ENCODE measurements at regions not wholly inside any gene's neighbourhood (a gene's known extent, or its start where the extent isn't known, plus 50 kb on each side); places are given as distances from the start of the nearest gene placed in this dataset.
"Not testable (repeated sequence)": the region's sequence is repeated elsewhere in the genome, so short reads cannot be mapped to it uniquely, and the experiment has no call there.

GRCh38 chr2:88932686-88933085 lies 241.2 kb downstream of the RPIA start:
- DNase-seq, result no peak

DNA sequence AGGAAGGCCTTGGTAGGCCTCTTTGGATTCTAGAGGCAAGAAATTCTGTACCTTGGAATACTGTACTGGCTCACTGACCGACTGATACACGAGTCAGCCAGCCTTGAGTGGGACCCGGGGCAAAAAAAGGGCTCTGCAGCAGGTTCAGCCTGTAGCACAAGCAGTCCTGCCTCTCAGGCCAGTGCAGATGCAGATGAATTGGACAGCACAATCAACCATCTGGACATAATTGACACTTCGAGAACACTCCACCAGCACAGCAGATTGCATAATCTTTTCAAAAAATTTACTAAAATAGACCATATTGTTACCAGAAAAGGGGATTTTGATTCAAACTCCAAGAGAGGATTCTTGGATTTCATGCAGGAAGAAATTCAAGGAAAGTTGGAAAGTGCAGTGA lies 241.6 kb downstream of the RPIA start:
- DNase-seq, result no peak

DNA sequence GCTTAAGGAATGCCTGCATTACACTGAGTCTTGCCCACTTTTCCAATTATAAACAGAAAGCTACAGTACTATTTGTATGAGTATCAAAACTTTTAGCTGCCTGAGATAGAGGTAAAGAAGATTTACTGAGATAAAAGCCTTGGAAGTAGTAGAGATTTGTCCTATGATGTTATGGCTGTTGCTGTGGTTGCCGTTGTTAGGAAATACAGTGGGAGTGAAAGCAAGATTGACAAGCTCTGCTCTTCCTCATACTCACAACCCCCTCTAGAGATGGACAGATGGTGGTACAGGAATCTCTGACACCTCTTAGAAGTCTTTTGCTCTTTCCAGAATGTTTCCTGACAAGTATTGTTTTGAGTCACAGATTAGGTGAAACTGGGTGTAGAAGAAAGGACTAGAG lies 242.5 kb downstream of the RPIA start:
- DNase-seq, result peak; percentile 23 to 31

GRCh38 chr2:88941178-88941577 lies 249.7 kb downstream of the RPIA start:
- DNase-seq, result peak; percentile 21 to 32

- no peak for DNase-seq
Measured at GRCh38 chr2:88942798-88943197, 251.3 kb downstream of the RPIA start.

- no peak for DNase-seq
Measured at GRCh38 chr2:88949336-88949735, 257.9 kb downstream of the RPIA start.

GRCh38 chr2:88950010-88950409 lies 258.5 kb downstream of the RPIA start:
- DNase-seq, result peak; percentile 3 to 4

GRCh38 chr2:88955607-88956006 lies 264.1 kb downstream of the RPIA start:
- no peak for DNase-seq

- no peak for DNase-seq
Measured at GRCh38 chr2:88959480-88960204, 268.2 kb downstream of the RPIA start.

DNA sequence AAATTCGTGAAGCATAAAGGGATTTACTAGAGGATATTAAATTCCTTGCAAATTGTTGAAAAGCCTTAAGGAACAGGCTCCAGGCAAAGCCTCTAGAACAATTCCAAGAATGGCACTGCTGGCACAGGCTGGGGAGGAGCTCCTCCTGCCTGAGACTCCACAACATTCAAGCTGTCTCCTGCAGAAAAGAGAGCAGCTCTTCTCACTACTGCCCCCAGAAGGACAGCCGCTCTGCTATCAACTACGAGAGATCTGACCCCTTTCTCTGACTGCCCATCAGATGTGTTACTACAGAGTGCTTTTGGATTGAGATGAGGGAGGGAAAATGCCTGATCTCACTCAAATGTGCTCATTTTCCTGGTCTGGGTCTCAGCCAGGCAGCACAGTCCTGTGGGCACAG lies 269.9 kb downstream of the RPIA start:
- DNase-seq, result not testable (repeated sequence)

GRCh38 chr2:88967844-88968243 lies 276.4 kb downstream of the RPIA start:
- DNase-seq, result no peak

- DNase-seq, result not testable (repeated sequence)
Measured at GRCh38 chr2:88978011-88978410, 286.5 kb downstream of the RPIA start.

GRCh38 chr2:88978446-88978845 lies 287.0 kb downstream of the RPIA start:
- DNase-seq, result not testable (repeated sequence)

GRCh38 chr2:88984079-88984478 lies 292.6 kb downstream of the RPIA start:
- DNase-seq, result not testable (repeated sequence)

DNA sequence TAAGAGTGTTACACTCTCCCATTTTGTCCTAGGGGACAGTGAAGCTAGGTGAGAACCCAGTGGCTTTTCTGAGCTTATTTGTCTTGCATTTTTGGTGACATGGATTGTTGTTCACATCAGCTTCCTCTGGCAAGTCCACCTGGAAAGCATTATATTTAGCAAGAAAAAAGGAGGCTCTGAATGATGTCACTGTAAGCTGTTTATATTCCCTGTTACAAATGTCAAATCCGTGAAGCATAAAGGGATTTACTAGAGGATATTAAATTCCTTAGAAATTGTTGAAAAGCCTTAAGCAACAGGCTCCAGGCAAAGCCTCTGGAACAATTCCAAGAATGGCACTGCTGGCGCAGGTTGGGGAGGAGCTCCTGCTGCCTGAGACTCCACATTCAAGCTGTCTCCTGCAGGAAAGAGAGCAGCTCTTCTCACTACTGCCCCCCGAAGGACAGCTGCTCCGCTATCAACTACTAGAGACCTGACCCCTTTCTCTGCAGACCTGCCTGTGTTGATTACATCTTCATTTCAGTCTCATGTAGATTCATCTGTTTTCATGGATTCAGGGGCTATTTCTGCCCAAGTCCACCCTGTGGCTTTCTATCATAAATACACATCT lies 295.4 kb downstream of the RPIA start:
- DNase-seq, result not testable (repeated sequence)

GRCh38 chr2:88988617-88989016 lies 297.1 kb downstream of the RPIA start:
- DNase-seq, result not testable (repeated sequence)

DNA sequence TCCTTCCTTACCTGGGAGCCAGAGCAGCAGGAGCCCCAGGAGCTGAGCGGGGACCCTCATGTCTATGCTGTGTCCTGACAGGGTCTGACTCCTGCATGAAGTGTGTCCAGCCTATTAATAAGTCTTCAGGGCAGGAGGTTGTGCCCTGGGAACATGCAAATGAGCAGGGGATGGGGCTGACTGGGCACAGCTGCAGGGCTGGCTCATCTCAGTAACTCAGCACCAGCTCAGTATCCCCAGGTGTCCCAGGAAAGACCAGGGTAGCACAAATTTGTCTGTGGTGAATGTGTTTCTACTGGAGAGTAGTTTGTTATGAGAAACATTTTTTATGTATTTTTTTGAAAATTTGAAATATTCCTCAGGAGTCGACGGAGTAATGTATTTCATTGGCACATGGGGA lies 301.3 kb downstream of the RPIA start:
- not testable (repeated sequence) for DNase-seq

DNA sequence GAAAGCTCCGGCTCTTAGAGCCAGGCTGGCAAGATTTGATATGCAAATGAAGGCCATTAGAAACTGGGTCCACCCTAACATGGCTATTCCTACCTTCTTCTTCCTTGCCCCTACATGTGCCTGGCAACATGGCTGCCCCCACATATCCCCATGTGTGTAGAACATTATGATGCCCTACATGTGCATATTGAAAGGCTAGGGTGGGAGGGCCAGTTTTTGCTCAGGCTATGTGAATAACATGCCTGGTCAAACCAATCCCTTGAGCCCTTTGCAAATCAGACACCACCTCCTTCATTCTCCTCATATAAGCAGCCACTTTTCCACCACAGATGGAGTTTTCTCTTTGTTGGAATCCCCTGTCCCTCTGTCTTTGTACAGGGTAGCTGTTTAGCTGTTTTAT lies 303.4 kb downstream of the RPIA start:
- not testable (repeated sequence) for DNase-seq

DNA sequence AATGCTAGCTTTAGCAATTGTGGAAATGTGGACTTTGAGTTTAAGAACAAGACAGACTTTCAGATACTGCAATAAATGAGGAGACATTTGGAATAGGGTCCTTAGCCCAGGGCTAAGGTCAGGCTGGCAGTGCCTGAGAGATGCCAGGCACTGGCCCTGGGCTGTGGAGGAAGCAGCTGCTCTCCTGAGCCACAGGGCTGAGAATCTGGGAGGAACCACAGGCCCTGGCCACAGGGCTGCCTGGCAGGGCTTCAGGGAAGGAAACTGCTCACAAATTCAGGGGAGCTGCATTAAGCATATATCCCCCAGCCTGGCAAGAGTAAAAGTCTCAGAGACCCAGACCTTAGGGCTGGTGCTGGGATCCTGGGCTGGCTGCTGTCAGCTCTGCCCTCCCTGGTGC lies 305.1 kb downstream of the RPIA start:
- DNase-seq, result not testable (repeated sequence)

- no peak for DNase-seq
Measured at GRCh38 chr2:88999365-88999764, 307.9 kb downstream of the RPIA start.

DNA sequence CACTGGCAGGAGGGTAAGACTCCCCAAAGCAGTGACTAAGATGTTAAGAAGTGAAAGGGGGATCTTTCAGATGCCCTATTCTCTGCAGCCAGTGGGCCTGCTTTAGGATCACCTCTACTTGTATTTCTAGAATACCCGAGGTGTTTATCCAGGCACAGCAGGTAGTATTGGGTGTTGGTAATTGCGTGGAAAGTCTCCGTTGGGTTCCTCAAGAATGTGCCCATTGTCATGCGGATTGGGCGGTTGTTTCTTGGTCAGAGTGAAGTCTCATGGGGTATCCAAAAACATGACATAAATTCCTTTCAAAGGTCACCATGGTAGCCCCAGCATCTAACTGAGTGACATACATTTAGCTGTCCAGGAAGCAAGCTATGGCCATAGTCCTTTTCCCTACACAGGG lies 308.8 kb downstream of the RPIA start:
- DNase-seq, result no peak

DNA sequence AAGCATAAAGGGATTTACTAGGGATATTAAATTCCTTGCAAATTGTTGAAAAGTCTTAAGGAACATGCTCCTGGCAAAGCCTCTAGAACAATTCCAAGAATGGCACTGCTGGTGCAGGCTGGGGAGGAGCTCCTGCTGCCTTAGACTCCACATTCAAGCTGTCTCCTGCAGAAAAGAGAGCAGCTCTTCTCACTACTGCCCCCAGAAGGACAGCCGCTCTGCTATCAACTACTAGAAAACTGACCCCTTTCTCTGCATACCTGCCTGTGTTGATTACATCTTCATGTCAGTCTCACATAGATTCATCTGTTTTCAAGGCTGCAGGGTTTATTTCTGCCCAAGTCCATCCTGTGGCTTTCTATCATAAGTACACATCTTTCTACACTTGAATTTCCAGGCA lies 312.8 kb downstream of the RPIA start:
- DNase-seq, result not testable (repeated sequence)

DNA sequence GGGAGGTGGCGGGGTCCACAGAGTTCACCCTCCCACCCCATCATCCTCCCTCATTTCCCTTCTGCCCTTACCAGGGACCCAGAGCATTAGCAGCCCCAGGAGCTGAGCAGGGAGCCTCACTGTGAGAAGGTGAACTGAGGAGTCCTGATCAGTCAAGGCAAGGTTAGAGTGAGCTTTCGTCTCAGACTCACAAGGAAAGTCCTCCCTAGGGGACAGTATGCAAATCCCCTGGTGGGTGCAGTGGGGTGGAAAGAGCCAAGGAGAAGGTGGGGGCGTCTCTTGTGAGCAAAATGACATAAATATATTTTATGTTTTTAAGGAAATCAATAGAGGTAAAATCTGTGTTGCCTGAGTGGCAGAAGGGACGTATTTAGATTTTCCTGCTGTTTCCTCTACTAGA lies 329.1 kb downstream of the RPIA start:
- not testable (repeated sequence) for DNase-seq

GRCh38 chr2:89026296-89026695 lies 334.8 kb downstream of the RPIA start:
- not testable (repeated sequence) for DNase-seq

DNA sequence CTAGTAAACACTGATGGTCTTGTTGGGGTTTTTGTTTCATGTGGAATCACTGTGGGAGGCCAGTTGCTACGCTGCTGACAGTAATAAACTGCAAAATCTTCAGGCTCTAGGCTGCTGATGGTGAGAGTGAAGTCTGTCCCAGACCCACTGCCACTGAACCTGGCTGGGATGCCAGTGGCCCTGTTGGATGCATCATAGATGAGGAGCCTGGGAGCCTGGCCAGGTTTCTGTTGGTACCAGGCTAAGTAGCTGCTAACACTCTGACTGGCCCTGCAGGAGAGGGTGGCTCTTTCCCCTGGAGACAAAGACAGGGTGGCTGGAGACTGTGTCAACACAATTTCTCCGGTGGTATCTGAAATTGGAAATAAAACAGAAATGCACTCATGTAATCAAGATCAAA lies 335.6 kb downstream of the RPIA start:
- DNase-seq, result not testable (repeated sequence)
